ENCODE measurements at regions not wholly inside any gene's neighbourhood (a gene's known extent, or its start where the extent isn't known, plus 50 kb on each side); places are given as distances from the start of the nearest gene placed in this dataset.

- no peak for TF ChIP-seq EZH2 (IDR thresholded peaks at IDR 0.05; ENCODE audit: borderline replicate concordance, low read length)
- no peak for TF ChIP-seq CTCF (conservative IDR thresholded peaks at IDR 0.05 in 1 of 2, IDR thresholded peaks at IDR 0.05 in 1 of 2; ENCODE audit: extremely low read depth in 1 of 2, insufficient read depth in 1 of 2, low read depth in 1 of 2, low read length in 2 of 2)
These were observed 127.5 kb upstream of the SOX9 start for GRCh38 chr17:71993363-71993762.

Data from mammary epithelial cell (primary cell).